Activated CD4-positive, alpha-beta T cell treated with anti-CD3 and anti-CD28 coated beads for 36 hours (primary cell): ENCODE measurements at regions not wholly inside any gene's neighbourhood (a gene's known extent, or its start where the extent isn't known, plus 50 kb on each side); places are given as distances from the start of the nearest gene placed in this dataset.

Experiments used
- ATAC-seq: fragments of 200-7000 bp; cut with Tn5 transposase; one replicate; pipeline ENCODE4 v1.10.0; 2021; ENCODE audit warnings: mild to moderate bottlenecking, moderate library complexity
- CTCF ChIA-PET: fragments of 350-600 bp; sonication (Branson Sonifier 250); formaldehyde crosslinking; loops from one replicate; lab custom pipeline; 2021; ENCODE audit warnings: antibody characterized with exemption; lab: Charles Lee
- POLR2A ChIA-PET: fragments of 350-600 bp; sonication (Branson Sonifier 250); formaldehyde crosslinking; loops from one replicate; lab custom pipeline; 2021; ENCODE audit warnings: antibody characterized with exemption, inconsistent platforms; lab: Charles Lee
- DNase-seq: peaks from one replicate; pipeline ENCODE4 v3.0.0-alpha.2; 2020
- H3K27ac Mint-ChIP-seq: one replicate; pipeline ENCODE4 v1.8.0; 2021; ENCODE audit warnings: mixed read lengths
- H3K27me3 Mint-ChIP-seq: one replicate; pipeline ENCODE4 v1.8.0; 2021; ENCODE audit warnings: mixed read lengths
- H3K36me3 Mint-ChIP-seq: one replicate; pipeline ENCODE4 v1.8.0; 2021; ENCODE audit warnings: low read depth, mixed read lengths
- H3K4me1 Mint-ChIP-seq: one replicate; pipeline ENCODE4 v1.8.0; 2021; ENCODE audit warnings: mixed read lengths
- H3K4me3 Mint-ChIP-seq: one replicate; pipeline ENCODE4 v1.8.0; 2021; ENCODE audit warnings: mild to moderate bottlenecking, moderate library complexity, mixed read lengths
- H3K9me3 Mint-ChIP-seq: one replicate; pipeline ENCODE4 v1.8.0; 2021; ENCODE audit warnings: low read depth, mixed read lengths
- intact Hi-C, 2 experiments: fragments of 100-400 bp; cut with DNase I in 1 of 2; cut with micrococcal nuclease in 1 of 2; formaldehyde crosslinking; loops; one replicate each; pipeline versions ENCODE4 v1.14.2 to v1.15.1; 2022 to 2024; cut with DNase I, micrococcal nuclease

- H3K27me3 Mint-ChIP-seq: no peaks in the 10 kb centered on the region
- CTCF ChIA-PET: interaction anchor here (0.6 kb wide), 1 partner anchor 10 kb away, joined by 3 read pairs; no protein-coding TSS in a partner anchor
- ATAC-seq: no peak
Observed at GRCh38 chr2:47264686-47265085, 88.4 kb upstream of the CALM2 start.

GRCh38 chr2:47264143-47264542 is 87.8 kb upstream of the CALM2 start:
- intact Hi-C loops: no loop called here
- ChIA-PET POLR2A (no interaction called here), CTCF (interaction anchor here (2.8 kb wide), 1 partner anchor 8 kb away, joined by 12 read pairs; no protein-coding TSS in a partner anchor)
- Mint-ChIP-seq H3K9me3 (no peaks in the 10 kb centered on the region), H3K27me3 (no peaks in the 10 kb centered on the region), H3K36me3 (no peaks in the 10 kb centered on the region), H3K27ac (no peak overlapping the region), H3K4me1 (no peaks in the 10 kb centered on the region), H3K4me3 (no peak overlapping the region)
- DNase-seq (no peak), ATAC-seq (no peak)

More at GRCh38 chr2:47264686-47265085, 88.4 kb upstream of the CALM2 start:
- H3K27ac Mint-ChIP-seq: no peak overlapping the region
- intact Hi-C loops: no loop called here
- no peaks in the 10 kb centered on the region for H3K4me1 Mint-ChIP-seq
- DNase-seq: no peak
- H3K4me3 Mint-ChIP-seq: no peak overlapping the region
- POLR2A ChIA-PET: no interaction called here
- H3K9me3 Mint-ChIP-seq: no peaks in the 10 kb centered on the region
- no peaks in the 10 kb centered on the region for H3K36me3 Mint-ChIP-seq

GRCh38 chr2:47262657-47263056 is 86.3 kb upstream of the CALM2 start:
- ChIA-PET CTCF (interaction anchor here (0.7 to 2.8 kb wide), 2 partner anchors 9 to 373 kb away, joined by 3 to 12 read pairs; no protein-coding TSS in a partner anchor), POLR2A (no interaction called here)
- no peaks in the 10 kb centered on the region for H3K27me3 Mint-ChIP-seq
- no peaks in the 10 kb centered on the region for H3K9me3 Mint-ChIP-seq
- ATAC-seq (no peak), DNase-seq (no peak)
- H3K36me3 Mint-ChIP-seq: no peaks in the 10 kb centered on the region
- intact Hi-C loops: no loop called here
- no peak overlapping the region for H3K4me3 Mint-ChIP-seq
- no peaks in the 10 kb centered on the region for H3K4me1 Mint-ChIP-seq
- H3K27ac Mint-ChIP-seq: no peak overlapping the region

DNA sequence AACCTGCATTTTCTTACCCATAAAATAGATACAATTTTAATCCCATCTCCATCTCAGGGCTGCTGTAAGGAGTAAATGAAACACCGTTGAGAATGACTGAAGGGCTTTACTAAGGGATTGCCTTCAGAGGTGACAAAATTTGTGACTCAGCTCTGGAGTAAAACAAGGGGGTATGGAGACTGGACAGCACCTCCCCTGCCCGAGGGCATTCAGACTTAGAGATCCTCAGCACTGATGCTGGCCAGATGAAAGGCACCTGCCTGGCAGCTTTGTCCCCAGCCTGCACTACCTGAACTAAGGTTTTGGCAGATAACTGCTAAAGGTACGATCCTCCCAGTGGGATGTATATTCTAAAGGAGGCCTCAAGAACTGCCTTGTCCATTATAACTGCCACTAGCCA is 84.7 kb upstream of the CALM2 start:
- Mint-ChIP-seq H3K4me1 (no peaks in the 10 kb centered on the region), H3K36me3 (no peaks in the 10 kb centered on the region), H3K27ac (no peak overlapping the region), H3K27me3 (no peaks in the 10 kb centered on the region), H3K9me3 (no peaks in the 10 kb centered on the region), H3K4me3 (no peak overlapping the region)
- ATAC-seq (no peak), DNase-seq (no peak)
- CTCF ChIA-PET: interaction anchor here (1.1 kb wide), 1 partner anchor 11 kb away, joined by 3 read pairs; no protein-coding TSS in a partner anchor
- intact Hi-C loops: no loop called here
- POLR2A ChIA-PET: no interaction called here

DNA sequence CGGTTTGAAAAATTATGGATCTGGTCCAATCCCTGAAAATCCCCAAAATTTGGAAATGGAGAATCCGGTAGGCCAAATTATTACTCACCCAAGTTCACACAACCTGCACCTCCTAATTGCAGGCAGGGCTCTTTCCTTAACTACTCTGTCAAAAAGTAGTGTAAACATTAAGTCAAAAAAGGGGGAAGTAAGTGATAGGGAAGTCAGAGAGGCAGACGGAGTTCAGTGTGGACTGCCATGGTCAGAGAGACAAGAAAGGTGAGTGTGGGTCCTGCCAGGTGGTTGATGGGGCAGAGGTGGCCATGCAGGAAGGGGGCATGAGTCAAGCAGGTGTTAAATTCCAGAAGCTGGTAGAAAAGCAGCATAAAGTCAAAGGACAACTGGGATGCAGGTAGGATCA is 83.5 kb upstream of the CALM2 start:
- DNase-seq: no peak
- CTCF ChIA-PET: interaction anchor here (1.1 kb wide), 1 partner anchor 12 kb away, joined by 3 read pairs; no protein-coding TSS in a partner anchor
- no peak for ATAC-seq
- no peaks in the 10 kb centered on the region for H3K9me3 Mint-ChIP-seq
- H3K27me3 Mint-ChIP-seq: no peaks in the 10 kb centered on the region
- POLR2A ChIA-PET: no interaction called here
- no peak overlapping the region for H3K27ac Mint-ChIP-seq
- no peak overlapping the region for H3K4me3 Mint-ChIP-seq
- H3K4me1 Mint-ChIP-seq: no peaks in the 10 kb centered on the region
- intact Hi-C loops: no loop called here
- H3K36me3 Mint-ChIP-seq: no peaks in the 10 kb centered on the region

- CTCF ChIA-PET: interaction anchor here (0.9 kb wide), 1 partner anchor 15 kb away, joined by 3 read pairs; no protein-coding TSS in a partner anchor
Observed at GRCh38 chr2:47257946-47258348, 81.6 kb upstream of the CALM2 start.

DNA sequence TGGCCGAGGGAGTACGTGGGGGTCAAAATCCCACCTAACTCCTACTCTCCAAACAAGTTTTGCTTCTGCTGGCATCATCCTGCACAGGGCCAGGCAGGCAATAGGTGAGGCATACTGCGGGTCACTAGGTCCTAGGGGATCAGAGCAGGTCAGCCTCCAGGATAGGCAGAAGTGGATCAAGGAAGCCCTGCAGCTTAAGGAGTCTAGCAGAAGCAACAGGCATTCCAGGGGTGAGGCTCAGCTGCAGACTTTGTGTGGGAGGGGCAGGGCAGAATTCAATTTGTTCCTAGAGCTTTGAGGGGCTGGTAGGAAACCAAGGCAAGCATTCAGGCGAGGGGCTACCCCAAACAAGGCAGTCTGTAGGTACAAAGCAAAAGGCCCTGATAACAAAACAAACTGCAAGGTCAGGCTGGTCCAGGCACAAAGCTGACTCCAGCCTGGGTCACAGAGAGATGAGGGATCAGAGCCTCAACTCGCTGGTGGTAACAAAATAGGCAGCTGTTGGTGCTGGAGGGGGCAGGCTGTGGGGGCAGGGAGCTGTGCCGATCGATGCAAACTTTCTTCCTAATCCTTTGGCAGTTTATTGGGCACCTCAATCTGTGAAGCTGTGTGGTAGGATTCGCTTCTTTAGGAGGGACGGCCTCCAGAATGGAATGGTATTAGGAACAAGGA is 80.2 kb upstream of the CALM2 start:
- ChIA-PET CTCF (no interaction called here), POLR2A (no interaction called here)
- no peaks in the 10 kb centered on the region for H3K36me3 Mint-ChIP-seq
- DNase-seq (no peak), ATAC-seq (no peak)
- intact Hi-C loops: no loop called here
- no peak overlapping the region for H3K4me3 Mint-ChIP-seq
- H3K27ac Mint-ChIP-seq: no peak overlapping the region
- no peaks in the 10 kb centered on the region for H3K27me3 Mint-ChIP-seq
- H3K4me1 Mint-ChIP-seq: no peaks in the 10 kb centered on the region
- H3K9me3 Mint-ChIP-seq: no peaks in the 10 kb centered on the region

More at GRCh38 chr2:47257946-47258348, 81.6 kb upstream of the CALM2 start:
- intact Hi-C loops: no loop called here
- Mint-ChIP-seq H3K9me3 (no peaks in the 10 kb centered on the region), H3K27ac (no peak overlapping the region), H3K27me3 (no peaks in the 10 kb centered on the region), H3K4me3 (no peak overlapping the region), H3K4me1 (no peaks in the 10 kb centered on the region), H3K36me3 (no peaks in the 10 kb centered on the region)
- DNase-seq (no peak), ATAC-seq (no peak)
- POLR2A ChIA-PET: no interaction called here

- no peak for ATAC-seq
Observed at GRCh38 chr2:47255794-47256193, 79.5 kb upstream of the CALM2 start.

DNA sequence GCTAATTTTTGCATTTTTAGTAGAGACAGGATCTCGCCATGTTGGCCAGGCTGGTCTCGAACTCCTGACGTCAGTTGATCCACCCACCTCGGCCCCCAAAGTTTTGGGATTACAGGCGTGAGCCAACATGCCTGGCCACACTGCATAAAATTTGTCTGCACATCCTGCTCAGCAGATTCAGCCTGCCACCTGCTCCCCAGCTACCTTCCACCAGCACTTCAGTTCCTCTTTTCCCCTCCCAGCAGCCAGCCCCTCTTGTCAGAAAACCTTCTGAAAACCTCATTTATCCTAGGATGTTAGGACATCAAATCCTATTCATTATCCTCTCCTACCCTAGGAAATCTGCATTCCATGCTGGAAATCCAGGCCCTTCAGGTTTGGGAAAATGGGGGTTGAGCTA is 78.2 kb upstream of the CALM2 start:
- intact Hi-C loops: no loop called here

More at GRCh38 chr2:47255794-47256193, 79.5 kb upstream of the CALM2 start:
- Mint-ChIP-seq H3K27ac (no peak overlapping the region), H3K9me3 (no peaks in the 10 kb centered on the region), H3K36me3 (no peaks in the 10 kb centered on the region), H3K27me3 (no peaks in the 10 kb centered on the region), H3K4me3 (no peak overlapping the region), H3K4me1 (no peaks in the 10 kb centered on the region)
- intact Hi-C loops: no loop called here
- DNase-seq: no peak
- CTCF ChIA-PET: no interaction called here
- POLR2A ChIA-PET: no interaction called here

DNA sequence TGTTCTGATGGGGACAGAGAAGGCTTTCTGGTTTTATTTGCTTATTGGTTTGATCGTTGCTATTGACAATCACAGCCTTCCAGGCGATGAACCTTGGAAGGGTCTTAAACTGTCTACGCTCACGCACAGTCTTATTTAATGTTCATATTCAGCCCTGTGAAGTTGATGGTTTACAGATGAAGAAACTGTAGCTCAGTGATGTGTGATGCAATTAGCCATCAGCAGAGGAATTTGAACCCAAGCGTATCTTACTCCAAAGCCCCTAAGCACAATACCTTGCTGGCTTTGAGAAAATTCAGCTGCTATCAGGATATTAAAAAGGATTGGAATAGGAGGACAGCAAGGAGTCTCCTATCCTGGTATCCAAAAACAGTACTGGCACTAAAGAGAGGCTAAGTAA is 77.1 kb upstream of the CALM2 start:
- no peaks in the 10 kb centered on the region for H3K36me3 Mint-ChIP-seq
- no peak overlapping the region for H3K4me3 Mint-ChIP-seq
- ChIA-PET CTCF (no interaction called here), POLR2A (no interaction called here)
- no peak for ATAC-seq
- no peaks in the 10 kb centered on the region for H3K27me3 Mint-ChIP-seq
- intact Hi-C loops: no loop called here
- H3K4me1 Mint-ChIP-seq: no peaks in the 10 kb centered on the region
- H3K27ac Mint-ChIP-seq: no peak overlapping the region
- no peak for DNase-seq
- H3K9me3 Mint-ChIP-seq: no peaks in the 10 kb centered on the region

More for the DNA sequence above, 78.2 kb upstream of the CALM2 start:
- Mint-ChIP-seq H3K36me3 (no peaks in the 10 kb centered on the region), H3K4me1 (no peaks in the 10 kb centered on the region), H3K27ac (no peak overlapping the region), H3K4me3 (no peak overlapping the region), H3K27me3 (no peaks in the 10 kb centered on the region), H3K9me3 (no peaks in the 10 kb centered on the region)
- DNase-seq (no peak), ATAC-seq (no peak)
- ChIA-PET POLR2A (no interaction called here), CTCF (interaction anchor here (0.6 kb wide), 3 partner anchors 10 to 188 kb away, joined by 3 to 4 read pairs (median 3); no protein-coding TSS in a partner anchor)

DNA sequence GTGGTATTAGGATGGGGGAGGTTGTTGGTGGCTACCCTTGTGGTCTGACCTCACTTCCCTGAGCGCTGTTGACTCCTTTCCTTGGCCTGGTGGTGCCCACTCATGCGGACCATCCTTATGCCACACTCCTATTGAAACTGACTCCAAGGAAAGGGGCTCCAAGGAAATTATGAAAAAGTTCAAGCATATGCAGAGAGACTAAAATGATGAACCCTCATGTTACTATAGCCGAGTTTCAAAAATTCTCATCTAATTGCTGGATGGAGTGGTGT is 75.0 kb upstream of the CALM2 start:
- POLR2A ChIA-PET: no interaction called here
- H3K4me1 Mint-ChIP-seq: no peaks in the 10 kb centered on the region
- ATAC-seq: no peak

DNA sequence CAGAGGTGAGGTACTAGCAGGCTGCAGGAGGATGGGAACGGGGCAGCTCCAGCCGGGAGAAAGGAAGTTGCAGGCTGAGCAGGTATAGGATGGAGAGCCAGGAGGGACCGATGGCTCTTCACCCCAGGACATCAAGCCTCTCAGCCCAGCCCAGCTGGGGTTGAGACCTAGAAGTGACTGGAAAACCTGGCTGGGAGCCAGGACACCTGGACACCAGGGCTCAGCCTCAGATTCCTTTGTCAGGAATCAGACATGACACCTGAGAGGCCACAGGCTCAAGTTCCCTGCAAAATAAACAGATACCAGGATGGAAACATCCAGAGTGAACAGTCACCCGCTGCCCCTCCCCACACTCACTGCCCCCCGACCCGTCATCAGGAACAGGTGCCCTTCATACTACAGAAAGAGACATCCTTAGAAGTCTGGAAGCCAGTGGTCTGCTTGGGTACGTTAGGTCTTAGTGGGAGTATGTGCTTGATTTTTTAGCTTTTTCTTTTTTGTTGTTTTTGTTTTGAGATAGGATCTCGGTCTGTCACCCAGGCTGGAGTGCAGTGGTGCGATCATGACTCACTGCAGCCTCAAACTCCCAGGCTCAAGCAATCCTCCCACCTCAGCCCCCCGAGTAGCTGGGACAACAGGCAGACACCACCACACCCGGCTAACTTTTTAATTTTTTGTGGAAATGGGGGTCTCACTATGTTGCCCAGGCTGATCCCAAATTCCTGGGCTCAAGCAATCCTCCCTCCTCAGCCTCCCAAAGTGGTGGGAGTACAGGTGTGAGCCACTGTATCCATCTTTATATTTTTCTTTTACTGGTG is 74.5 kb upstream of the CALM2 start:
- CTCF ChIA-PET: no interaction called here
- no peaks in the 10 kb centered on the region for H3K36me3 Mint-ChIP-seq
- H3K4me3 Mint-ChIP-seq: no peak overlapping the region

More for the DNA sequence above, 75.0 kb upstream of the CALM2 start:
- CTCF ChIA-PET: no interaction called here
- H3K36me3 Mint-ChIP-seq: no peaks in the 10 kb centered on the region
- no peak for DNase-seq
- no peaks in the 10 kb centered on the region for H3K9me3 Mint-ChIP-seq
- no peak overlapping the region for H3K27ac Mint-ChIP-seq
- intact Hi-C loops: no loop called here
- no peaks in the 10 kb centered on the region for H3K27me3 Mint-ChIP-seq
- H3K4me3 Mint-ChIP-seq: no peak overlapping the region

More for the DNA sequence above, 74.5 kb upstream of the CALM2 start:
- intact Hi-C loops: no loop called here
- Mint-ChIP-seq H3K9me3 (no peaks in the 10 kb centered on the region), H3K27ac (no peak overlapping the region), H3K27me3 (no peaks in the 10 kb centered on the region), H3K4me1 (no peaks in the 10 kb centered on the region)
- POLR2A ChIA-PET: no interaction called here
- no peak for ATAC-seq
- no peak for DNase-seq
